ENCODE measurements at regions not wholly inside any gene's neighbourhood (a gene's known extent, or its start where the extent isn't known, plus 50 kb on each side); places are given as distances from the start of the nearest gene placed in this dataset.

DNA sequence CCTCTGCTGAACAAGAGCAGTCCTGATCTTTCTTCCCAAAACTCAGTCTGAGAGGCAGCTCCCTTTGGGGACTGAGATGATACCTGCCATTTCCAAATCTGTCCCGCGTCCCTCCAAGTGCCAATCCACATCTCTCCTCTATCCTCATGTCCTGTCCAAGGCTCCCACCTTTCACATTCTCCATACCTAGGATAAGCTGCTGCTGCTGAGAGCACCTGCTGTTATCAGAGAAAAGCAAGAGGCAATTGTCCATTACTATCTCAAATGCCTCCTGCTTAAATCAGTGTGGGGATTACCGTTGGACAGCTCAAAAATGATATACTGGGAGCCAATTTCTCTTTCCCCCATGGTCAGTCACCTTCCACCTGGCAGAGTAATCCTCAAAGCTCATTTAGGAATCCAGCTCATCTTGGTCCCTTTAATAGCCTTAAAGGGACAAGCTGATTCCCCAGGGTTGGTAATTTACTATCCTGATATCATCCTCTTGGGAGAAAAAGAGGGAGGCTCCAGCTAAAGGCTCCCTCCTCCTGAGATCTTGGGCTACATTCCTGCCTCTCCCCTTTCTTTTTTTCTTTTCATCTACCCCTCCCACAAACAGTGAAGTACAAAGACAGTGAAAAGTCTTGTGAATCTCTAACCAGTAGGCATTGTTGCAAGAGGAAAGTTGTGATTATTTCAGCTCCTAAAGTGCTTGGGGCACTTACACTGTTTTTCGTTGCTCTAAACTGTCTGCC, 278.1 kb upstream of the CAMK1G start:
- Histone ChIP-seq H3K27me3 (no peaks in the 10 kb centered on the region), H3K4me3 (no peak overlapping the region), H3K27ac (no peak overlapping the region), H3K36me3 (no peaks in the 10 kb centered on the region), H3K9me3 (no peaks in the 10 kb centered on the region), H3K4me1 (no peaks in the 10 kb centered on the region)
- WGBS, 2 donors: 56 to 78% methylated on average over 4 of the region's 4 CpGs
- intact Hi-C loops (cut with DNase I): no loop called here
- TF ChIP-seq POLR2A (IDR thresholded peaks at IDR 0.05) (no peak), EP300 (IDR thresholded peaks at IDR 0.05) (no peak)
- no peak for DNase-seq

- Histone ChIP-seq H3K27me3 (no peaks in the 10 kb centered on the region), H3K36me3 (no peaks in the 10 kb centered on the region), H3K27ac (no peak overlapping the region), H3K9me3 (no peaks in the 10 kb centered on the region), H3K4me1 (no peaks in the 10 kb centered on the region), H3K4me3 (no peak overlapping the region)
- 61 to 74% methylated on average over 2 of the region's 2 CpGs for WGBS, 2 donors
- DNase-seq: no peak
- intact Hi-C loops (cut with DNase I): no loop called here
- no peak for TF ChIP-seq POLR2AphosphoS5 (IDR thresholded peaks at IDR 0.05)
- no peak for TF ChIP-seq EP300 (IDR thresholded peaks at IDR 0.05)
- TF ChIP-seq CTCF (IDR thresholded peaks at IDR 0.05): no peak
- no peak for TF ChIP-seq POLR2A (IDR thresholded peaks at IDR 0.05)
Measured at GRCh38 chr1:209307846-209308245, 275.7 kb upstream of the CAMK1G start.

DNA sequence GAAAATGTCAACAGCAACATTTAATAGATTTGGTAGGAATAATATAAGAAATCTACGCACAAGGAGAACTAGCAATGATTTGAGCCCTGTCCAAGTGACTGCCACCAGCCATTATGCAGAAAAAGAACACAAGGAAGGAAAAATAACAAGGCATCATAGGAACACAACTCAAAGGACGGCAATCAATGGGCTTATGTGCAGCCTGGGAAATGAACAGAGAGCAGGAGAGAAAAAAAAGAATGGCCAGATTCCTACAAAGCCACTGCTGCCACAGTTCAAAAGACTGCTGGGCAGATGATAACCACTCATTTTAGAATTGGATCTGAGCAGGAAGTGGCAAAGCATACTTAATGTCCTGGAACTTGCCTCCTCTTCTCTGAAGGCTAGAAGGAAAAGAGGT, 274.3 kb upstream of the CAMK1G start:
- DNase-seq: no peak
- intact Hi-C loops (cut with DNase I): no loop called here
- Histone ChIP-seq H3K27ac (no peak overlapping the region), H3K36me3 (no peaks in the 10 kb centered on the region), H3K9me3 (no peaks in the 10 kb centered on the region), H3K4me1 (no peaks in the 10 kb centered on the region), H3K27me3 (no peaks in the 10 kb centered on the region), H3K4me3 (no peak overlapping the region)
- WGBS, 2 donors: 75 to 81% methylated on average over 2 of the region's 2 CpGs
- TF ChIP-seq CTCF (IDR thresholded peaks at IDR 0.05) (no peak), POLR2AphosphoS5 (IDR thresholded peaks at IDR 0.05) (no peak), EP300 (IDR thresholded peaks at IDR 0.05) (no peak), POLR2A (IDR thresholded peaks at IDR 0.05) (no peak)

GRCh38 chr1:209311770-209312169, 271.7 kb upstream of the CAMK1G start:
- WGBS, 2 donors: 83 to 88% methylated on average over 3 of the region's 3 CpGs
- no peaks in the 10 kb centered on the region for H3K4me1 ChIP-seq
- DNase-seq: no peak
- no peak overlapping the region for H3K4me3 ChIP-seq
- H3K27me3 ChIP-seq: no peaks in the 10 kb centered on the region
- H3K36me3 ChIP-seq: no peaks in the 10 kb centered on the region
- no peaks in the 10 kb centered on the region for H3K9me3 ChIP-seq
- no peak for TF ChIP-seq EP300 (IDR thresholded peaks at IDR 0.05)
- no peak overlapping the region for H3K27ac ChIP-seq
- intact Hi-C loops (cut with DNase I): no loop called here

- no peaks in the 10 kb centered on the region for H3K9me3 ChIP-seq
- no peaks in the 10 kb centered on the region for H3K4me1 ChIP-seq
- H3K4me3 ChIP-seq: no peak overlapping the region
- DNase-seq: no peak
- TF ChIP-seq POLR2A (IDR thresholded peaks at IDR 0.05) (no peak), POLR2AphosphoS5 (IDR thresholded peaks at IDR 0.05) (no peak), CTCF (IDR thresholded peaks at IDR 0.05) (no peak), EP300 (IDR thresholded peaks at IDR 0.05) (no peak)
- H3K27me3 ChIP-seq: no peaks in the 10 kb centered on the region
- intact Hi-C loops (cut with DNase I): no loop called here
- no peak overlapping the region for H3K27ac ChIP-seq
- H3K36me3 ChIP-seq: no peaks in the 10 kb centered on the region
Measured at GRCh38 chr1:209316929-209317328, 266.6 kb upstream of the CAMK1G start.

All from sigmoid colon (tissue), 6 donors.